Tibial artery (tissue), 4 donors: ENCODE measurements at regions not wholly inside any gene's neighbourhood (a gene's known extent, or its start where the extent isn't known, plus 50 kb on each side); places are given as distances from the start of the nearest gene placed in this dataset.

Source experiments
- DNase-seq, 2 donors: peaks; one replicate each; pipeline ENCODE4 v3.0.0-alpha.2; 2019
- H3K27ac ChIP-seq, 2 donors: fragments of 200-600 bp; sonication (generic) in 1 of 2; 1 replicate in 1 of 2; 2 replicates in 1 of 2; pipeline ENCODE4 v1.5.1; 2018 to 2019; ENCODE audit warnings: mild to moderate bottlenecking in 1 of 2
- H3K27me3 ChIP-seq, 2 donors: fragments of 200-600 bp; sonication (generic) in 1 of 2; one replicate each; pipeline versions ENCODE4 v1.5.1 to v1.6.0; 2016 to 2019
- H3K36me3 ChIP-seq, 3 donors: fragments of 200-600 bp; sonication (generic) in 2 of 3; one replicate each; pipeline ENCODE4 v1.5.1; 2016 to 2019; ENCODE audit warnings: mild to moderate bottlenecking in 2 of 3
- H3K4me1 ChIP-seq, 4 donors: fragments of 200-600 bp; sonication (generic) in 2 of 4; 1 replicate in 3 of 4; 2 replicates in 1 of 4; pipeline ENCODE4 v1.5.1; 2016 to 2019
- H3K4me3 ChIP-seq, 2 donors: fragments of 200-600 bp; sonication (generic) in 1 of 2; 1 replicate in 1 of 2; 2 replicates in 1 of 2; pipeline ENCODE4 v1.5.1; 2018 to 2019; ENCODE audit warnings: mild to moderate bottlenecking in 2 of 2
- H3K9me3 ChIP-seq, 3 donors: fragments of 200-600 bp; sonication (generic) in 1 of 3; one replicate each; pipeline ENCODE4 v1.5.1; 2016 to 2019
- intact Hi-C: fragments of 100-400 bp; cut with DNase I; formaldehyde crosslinking; loops from one replicate; pipeline ENCODE4 v1.15.0; 2023; ENCODE audit warnings: low total_unique reads
- TF ChIP-seq, protein P1 (sequence below), 2 experiments: fragments of 200-600 bp in 1 of 2; fragments of 450-650 bp in 1 of 2; IDR thresholded peaks; one replicate each; pipeline ENCODE4 v1.5.1; 2017 to 2019; ENCODE audit warnings: antibody characterized with exemption in 2 of 2, mild to moderate bottlenecking in 1 of 2, moderate library complexity in 1 of 2

DNA sequence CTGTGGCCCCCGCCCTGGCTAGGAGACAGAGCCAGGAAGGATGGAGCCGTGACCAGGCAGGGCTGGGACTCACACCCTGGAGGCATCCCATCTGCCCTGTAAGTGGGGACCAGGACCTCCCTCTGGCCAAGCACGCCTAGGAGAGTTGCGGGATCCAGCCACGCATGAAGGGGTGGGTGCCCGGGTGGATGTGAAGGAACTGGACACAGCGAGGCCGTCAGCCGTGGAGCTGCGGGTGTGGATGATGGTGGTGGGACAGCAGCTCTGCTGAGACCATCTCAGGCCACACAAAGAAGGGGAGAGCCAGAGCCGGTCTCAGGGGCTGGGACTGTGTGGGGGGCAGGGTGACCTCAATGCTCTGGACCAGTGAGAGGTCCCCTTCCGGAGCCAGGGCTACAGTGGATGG is 746.4 kb downstream of the BRD1 start:
- TF ChIP-seq, protein P1, sequence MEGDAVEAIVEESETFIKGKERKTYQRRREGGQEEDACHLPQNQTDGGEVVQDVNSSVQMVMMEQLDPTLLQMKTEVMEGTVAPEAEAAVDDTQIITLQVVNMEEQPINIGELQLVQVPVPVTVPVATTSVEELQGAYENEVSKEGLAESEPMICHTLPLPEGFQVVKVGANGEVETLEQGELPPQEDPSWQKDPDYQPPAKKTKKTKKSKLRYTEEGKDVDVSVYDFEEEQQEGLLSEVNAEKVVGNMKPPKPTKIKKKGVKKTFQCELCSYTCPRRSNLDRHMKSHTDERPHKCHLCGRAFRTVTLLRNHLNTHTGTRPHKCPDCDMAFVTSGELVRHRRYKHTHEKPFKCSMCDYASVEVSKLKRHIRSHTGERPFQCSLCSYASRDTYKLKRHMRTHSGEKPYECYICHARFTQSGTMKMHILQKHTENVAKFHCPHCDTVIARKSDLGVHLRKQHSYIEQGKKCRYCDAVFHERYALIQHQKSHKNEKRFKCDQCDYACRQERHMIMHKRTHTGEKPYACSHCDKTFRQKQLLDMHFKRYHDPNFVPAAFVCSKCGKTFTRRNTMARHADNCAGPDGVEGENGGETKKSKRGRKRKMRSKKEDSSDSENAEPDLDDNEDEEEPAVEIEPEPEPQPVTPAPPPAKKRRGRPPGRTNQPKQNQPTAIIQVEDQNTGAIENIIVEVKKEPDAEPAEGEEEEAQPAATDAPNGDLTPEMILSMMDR (IDR thresholded peaks at IDR 0.05) = no peak
- DNase-seq = peak in 1 of 2 donors; percentile 49
- Histone ChIP-seq H3K9me3 (no peaks in the 10 kb centered on the region), H3K4me1 (no peaks in the 10 kb centered on the region), H3K27me3 (peaks cover 0 to 16% of the 10 kb centered on the region in 2 donors), H3K27ac (no peak overlapping the region), H3K36me3 (no peaks in the 10 kb centered on the region), H3K4me3 (no peak overlapping the region)
- intact Hi-C loops = no loop called here

DNA sequence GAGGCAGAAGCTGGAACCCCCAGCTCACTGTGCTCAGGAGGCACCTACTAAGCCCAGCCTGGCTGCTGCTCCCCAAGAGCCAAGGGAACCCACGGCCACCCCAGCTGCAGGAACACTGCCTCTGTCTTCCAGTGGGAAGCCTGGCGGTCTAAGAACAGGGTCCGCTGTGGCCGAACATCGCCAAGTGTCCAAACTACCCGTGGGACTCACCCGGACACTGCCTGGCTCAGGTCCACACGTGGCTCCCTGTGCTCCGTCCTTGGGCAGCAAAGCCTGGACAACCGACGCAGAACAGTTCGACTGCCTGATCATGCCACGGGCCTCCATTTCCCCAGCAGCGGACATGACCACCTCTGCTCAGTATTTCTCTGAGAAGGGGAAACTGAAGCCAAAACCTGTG is 747.0 kb downstream of the BRD1 start:
- intact Hi-C loops = no loop called here
- Histone ChIP-seq H3K27ac (no peak overlapping the region), H3K4me1 (no peaks in the 10 kb centered on the region), H3K4me3 (no peak overlapping the region), H3K36me3 (no peaks in the 10 kb centered on the region), H3K27me3 (peaks cover 0 to 11% of the 10 kb centered on the region in 2 donors), H3K9me3 (no peaks in the 10 kb centered on the region)
- TF ChIP-seq, protein P1 (IDR thresholded peaks at IDR 0.05) = no peak
- DNase-seq = peak in 1 of 2 donors; percentile 55

DNA sequence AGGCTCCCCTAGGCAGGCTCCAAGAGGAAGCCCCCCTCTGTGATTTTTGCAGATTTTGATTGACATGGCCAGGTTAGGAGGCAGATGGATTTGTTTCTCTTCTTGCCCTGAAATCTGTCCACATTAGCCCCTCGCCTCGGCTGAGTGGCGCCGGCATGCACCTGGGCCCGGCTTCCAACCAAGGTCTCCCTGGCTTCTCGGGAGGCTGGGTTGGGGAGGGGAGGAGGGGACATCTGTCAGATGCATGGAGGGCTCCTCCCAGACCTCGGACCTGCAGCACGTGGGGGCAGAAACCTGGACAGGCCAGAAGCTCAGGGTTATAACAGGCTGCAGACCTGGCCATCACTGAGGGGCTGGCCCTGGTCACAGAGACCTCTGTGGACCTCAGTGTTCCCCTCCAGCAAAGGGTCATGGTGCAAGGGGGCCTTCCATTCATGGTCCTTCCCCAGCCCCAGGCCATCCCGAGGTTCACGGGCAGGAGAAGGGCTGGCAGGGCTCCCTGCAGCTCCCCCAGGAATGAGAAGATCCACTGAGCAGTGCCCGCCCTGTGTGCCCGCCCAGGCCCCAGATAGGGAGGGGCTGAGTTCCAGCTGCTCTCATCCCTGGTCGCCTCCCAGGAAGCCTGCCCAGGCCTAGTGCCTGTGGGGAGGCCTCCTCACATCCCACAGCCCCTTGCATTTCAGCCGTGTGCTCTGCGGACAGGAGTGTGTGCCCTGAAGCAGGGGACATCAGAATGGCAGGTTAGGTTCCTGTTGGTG is 747.8 kb downstream of the BRD1 start:
- Histone ChIP-seq H3K36me3 (no peaks in the 10 kb centered on the region), H3K4me3 (no peak overlapping the region), H3K27ac (no peak overlapping the region), H3K4me1 (no peaks in the 10 kb centered on the region), H3K27me3 (peaks cover 0 to 9% of the 10 kb centered on the region in 2 donors), H3K9me3 (no peaks in the 10 kb centered on the region)
- TF ChIP-seq, protein P1 (IDR thresholded peaks at IDR 0.05) = no peak
- intact Hi-C loops = no loop called here
- DNase-seq = no peak

DNA sequence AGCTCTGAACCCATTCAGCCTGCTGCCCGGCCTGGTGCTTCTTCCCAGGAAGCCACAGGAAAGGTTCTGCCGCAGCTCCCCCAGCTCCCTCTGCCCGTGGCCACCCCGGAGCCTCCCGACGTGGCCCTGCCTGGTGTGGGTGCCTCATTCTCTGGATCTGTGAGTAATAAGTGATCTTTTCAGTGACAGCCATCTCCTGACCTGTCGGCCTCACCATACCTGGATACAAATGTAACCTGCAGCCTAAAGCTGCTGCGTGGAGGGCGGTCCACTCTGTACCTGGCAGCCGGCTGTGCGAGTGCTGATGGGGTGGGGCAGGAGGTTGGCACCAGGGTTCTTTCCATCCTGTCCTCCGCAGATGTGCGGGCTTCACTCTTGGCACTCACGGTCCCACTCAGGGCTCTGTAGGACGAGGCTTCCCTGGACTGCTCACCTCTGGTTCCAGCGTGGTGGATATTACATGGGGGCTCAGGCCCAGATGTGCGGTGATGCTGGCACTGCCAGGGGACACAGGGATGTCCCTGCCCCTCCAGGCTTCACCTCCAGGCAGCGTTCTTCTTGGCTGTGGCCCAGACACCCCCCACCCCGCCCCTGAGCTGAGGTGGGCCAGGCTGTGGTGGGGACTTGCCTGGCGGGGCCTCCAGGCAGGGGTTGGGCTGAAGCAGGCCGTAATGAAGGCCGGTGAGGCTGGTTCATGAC is 748.5 kb downstream of the BRD1 start:
- H3K27me3 ChIP-seq = peaks cover 0 to 9% of the 10 kb centered on the region in 2 donors
- no peaks in the 10 kb centered on the region for H3K9me3 ChIP-seq
- H3K27ac ChIP-seq = no peak overlapping the region
- no peaks in the 10 kb centered on the region for H3K4me1 ChIP-seq
- intact Hi-C loops = no loop called here
- peak in 1 of 2 donors; percentile 39 for DNase-seq
- TF ChIP-seq, protein P1 (IDR thresholded peaks at IDR 0.05) = no peak
- no peak overlapping the region for H3K4me3 ChIP-seq
- no peaks in the 10 kb centered on the region for H3K36me3 ChIP-seq

DNA sequence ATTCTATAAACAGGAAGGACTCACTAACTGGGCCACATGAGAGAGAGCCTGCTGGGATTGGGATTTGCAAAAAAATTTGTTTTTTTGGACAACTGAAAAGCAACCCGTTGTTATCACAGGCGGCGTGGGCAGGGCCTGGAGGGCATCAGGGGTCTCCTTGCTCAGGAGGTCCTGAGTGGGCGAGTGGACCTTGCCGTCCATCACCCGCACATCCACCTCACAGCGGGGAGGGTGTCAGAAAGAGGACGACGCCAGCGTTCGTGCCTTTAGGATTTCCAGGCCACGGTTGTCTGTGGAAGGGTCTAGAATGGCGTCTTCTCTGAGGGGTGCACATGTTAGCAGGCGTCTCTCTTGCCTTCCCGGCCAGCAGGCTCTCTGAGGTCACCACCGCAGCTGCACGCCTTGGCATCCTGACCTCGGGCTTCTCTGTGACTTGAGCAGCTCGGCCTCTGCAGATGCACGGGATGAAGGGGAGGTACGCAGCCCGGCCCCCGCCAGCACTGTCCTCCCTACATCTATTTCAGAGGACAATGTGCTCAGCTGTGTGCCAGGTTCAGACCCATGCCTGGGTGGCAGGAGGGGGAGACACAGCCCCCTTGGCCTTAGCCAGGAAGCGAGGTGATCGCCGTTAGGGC is 749.5 kb downstream of the BRD1 start:
- DNase-seq = peak in 1 of 2 donors; percentile 43
- H3K4me3 ChIP-seq = no peak overlapping the region
- H3K36me3 ChIP-seq = no peaks in the 10 kb centered on the region
- no peaks in the 10 kb centered on the region for H3K9me3 ChIP-seq
- no peak overlapping the region for H3K27ac ChIP-seq
- intact Hi-C loops = no loop called here
- TF ChIP-seq, protein P1 (IDR thresholded peaks at IDR 0.05) = no peak
- H3K27me3 ChIP-seq = peaks cover 0 to 5% of the 10 kb centered on the region in 2 donors
- H3K4me1 ChIP-seq = no peaks in the 10 kb centered on the region
